Loucy (cell line): ENCODE measurements at regions not wholly inside any gene's neighbourhood (a gene's known extent, or its start where the extent isn't known, plus 50 kb on each side); places are given as distances from the start of the nearest gene placed in this dataset.

Experiments
- EZH2phosphoT487 ChIP-seq: fragments of 200-600 bp; IDR thresholded peaks from 2 replicates; pipeline ENCODE4 v1.6.1; 2018; ENCODE audit warnings: antibody characterized with exemption, mild to moderate bottlenecking, moderate library complexity, borderline replicate concordance
- TF ChIP-seq, protein P1 (sequence below): fragments of 200-600 bp; sonication (generic); conservative IDR thresholded peaks from 2 replicates; pipeline ENCODE4 v1.5.1; 2014; ENCODE audit warnings: mild to moderate bottlenecking, antibody characterized with exemption, low read length

DNA sequence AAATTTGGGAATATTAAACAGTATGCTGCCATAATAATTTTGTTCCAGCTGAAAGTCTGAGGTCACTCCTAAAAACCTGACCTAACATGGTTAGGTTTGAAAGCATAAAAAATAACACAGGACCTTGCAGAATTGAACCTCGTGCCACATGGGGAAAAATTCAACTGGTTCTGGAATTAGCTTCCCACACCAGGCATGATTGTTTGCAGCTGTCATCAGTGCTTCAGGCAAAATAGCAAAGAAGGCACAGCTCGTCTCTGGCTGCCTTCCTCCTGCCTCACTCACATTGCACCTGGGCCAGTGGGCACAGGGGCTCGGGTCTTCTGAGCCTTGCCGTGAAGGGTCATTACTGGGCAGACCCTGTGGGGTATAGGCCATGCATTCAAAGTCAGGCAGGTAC lies 153.8 kb upstream of the ARHGAP20 start:
- TF ChIP-seq, protein P1, sequence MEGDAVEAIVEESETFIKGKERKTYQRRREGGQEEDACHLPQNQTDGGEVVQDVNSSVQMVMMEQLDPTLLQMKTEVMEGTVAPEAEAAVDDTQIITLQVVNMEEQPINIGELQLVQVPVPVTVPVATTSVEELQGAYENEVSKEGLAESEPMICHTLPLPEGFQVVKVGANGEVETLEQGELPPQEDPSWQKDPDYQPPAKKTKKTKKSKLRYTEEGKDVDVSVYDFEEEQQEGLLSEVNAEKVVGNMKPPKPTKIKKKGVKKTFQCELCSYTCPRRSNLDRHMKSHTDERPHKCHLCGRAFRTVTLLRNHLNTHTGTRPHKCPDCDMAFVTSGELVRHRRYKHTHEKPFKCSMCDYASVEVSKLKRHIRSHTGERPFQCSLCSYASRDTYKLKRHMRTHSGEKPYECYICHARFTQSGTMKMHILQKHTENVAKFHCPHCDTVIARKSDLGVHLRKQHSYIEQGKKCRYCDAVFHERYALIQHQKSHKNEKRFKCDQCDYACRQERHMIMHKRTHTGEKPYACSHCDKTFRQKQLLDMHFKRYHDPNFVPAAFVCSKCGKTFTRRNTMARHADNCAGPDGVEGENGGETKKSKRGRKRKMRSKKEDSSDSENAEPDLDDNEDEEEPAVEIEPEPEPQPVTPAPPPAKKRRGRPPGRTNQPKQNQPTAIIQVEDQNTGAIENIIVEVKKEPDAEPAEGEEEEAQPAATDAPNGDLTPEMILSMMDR: no peak
- no peak for TF ChIP-seq EZH2phosphoT487
